ENCODE measurements at regions not wholly inside any gene's neighbourhood (a gene's known extent, or its start where the extent isn't known, plus 50 kb on each side); places are given as distances from the start of the nearest gene placed in this dataset.

- H3K9me2 ChIP-seq (ENCODE audit: insufficient read depth), result no peaks in the 10 kb centered on the region
Measured at GRCh38 chr14:38696925-38697324, 406.1 kb downstream of the SEC23A start.

More at GRCh38 chr14:38696925-38697324, 406.1 kb downstream of the SEC23A start:
- BruUV-seq (replicated peaks), result no TSS peak
- no peaks in the 10 kb centered on the region for H3K9me3 ChIP-seq (ENCODE audit: control insufficient read depth in 1 of 2, insufficient read depth in 1 of 2, low read depth in 1 of 2, low read length in 2 of 2)
- H3K9ac ChIP-seq (ENCODE audit: low read length), result no peak overlapping the region
- no peaks in the 10 kb centered on the region; the same call in 1 of the 2 replicates for H4K20me1 ChIP-seq (ENCODE audit: insufficient read depth)
- no peaks in the 10 kb centered on the region for H3K4me1 ChIP-seq (ENCODE audit: control insufficient read depth in 1 of 2, insufficient read depth in 2 of 2, low read length in 2 of 2)
- no peak overlapping the region for H3K4me3 ChIP-seq (replicated peaks in 1 of 2; ENCODE audit: low read depth in 1 of 2, low read length in 2 of 2)
- no peak overlapping the region for H3K4me2 ChIP-seq (ENCODE audit: low read length)
- POLR2A ChIA-PET, result no interaction called here
- RAD21 ChIA-PET (ENCODE audit: low non-redundant PET in 1 of 2, low total read pairs in 2 of 2, uncharacterized antibody in 2 of 2, unreplicated experiment in 2 of 2), result no interaction called here
- H3K79me2 ChIP-seq (ENCODE audit: insufficient read depth, low read length), result no peaks in the 10 kb centered on the region
- H2AFZ ChIP-seq (ENCODE audit: low read depth, low read length, poor library complexity, severe bottlenecking), result no peak overlapping the region
- H3K27me3 ChIP-seq (ENCODE audit: insufficient read depth, low read length), result no peaks in the 10 kb centered on the region
- DNase-seq (ENCODE audit: low read depth, low spot score) (no peak), ATAC-seq (no peak)
- intact Hi-C loops (cut with micrococcal nuclease), result no loop called here
- CTCF ChIA-PET, result interaction anchor here (1.5 kb wide), 1 partner anchor 25 kb away, joined by 3 read pairs; no protein-coding TSS in a partner anchor
- no peaks in the 10 kb centered on the region for H3K36me3 ChIP-seq (ENCODE audit: control insufficient read depth in 1 of 2, insufficient read depth in 2 of 2, low read length in 2 of 2)
- TF ChIP-seq, protein P1, sequence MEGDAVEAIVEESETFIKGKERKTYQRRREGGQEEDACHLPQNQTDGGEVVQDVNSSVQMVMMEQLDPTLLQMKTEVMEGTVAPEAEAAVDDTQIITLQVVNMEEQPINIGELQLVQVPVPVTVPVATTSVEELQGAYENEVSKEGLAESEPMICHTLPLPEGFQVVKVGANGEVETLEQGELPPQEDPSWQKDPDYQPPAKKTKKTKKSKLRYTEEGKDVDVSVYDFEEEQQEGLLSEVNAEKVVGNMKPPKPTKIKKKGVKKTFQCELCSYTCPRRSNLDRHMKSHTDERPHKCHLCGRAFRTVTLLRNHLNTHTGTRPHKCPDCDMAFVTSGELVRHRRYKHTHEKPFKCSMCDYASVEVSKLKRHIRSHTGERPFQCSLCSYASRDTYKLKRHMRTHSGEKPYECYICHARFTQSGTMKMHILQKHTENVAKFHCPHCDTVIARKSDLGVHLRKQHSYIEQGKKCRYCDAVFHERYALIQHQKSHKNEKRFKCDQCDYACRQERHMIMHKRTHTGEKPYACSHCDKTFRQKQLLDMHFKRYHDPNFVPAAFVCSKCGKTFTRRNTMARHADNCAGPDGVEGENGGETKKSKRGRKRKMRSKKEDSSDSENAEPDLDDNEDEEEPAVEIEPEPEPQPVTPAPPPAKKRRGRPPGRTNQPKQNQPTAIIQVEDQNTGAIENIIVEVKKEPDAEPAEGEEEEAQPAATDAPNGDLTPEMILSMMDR (IDR thresholded peaks at IDR 0.05 in 2 of 3, conservative IDR thresholded peaks at IDR 0.05 in 1 of 3; ENCODE audit: borderline replicate concordance in 1 of 3, insufficient read depth in 1 of 3, low read depth in 2 of 3, low read length in 2 of 3), result no peak
- TF ChIP-seq FOSL1 (IDR thresholded peaks at IDR 0.05; ENCODE audit: low read depth) (no peak), POLR2A (IDR thresholded peaks at IDR 0.05; ENCODE audit: borderline replicate concordance, extremely low read depth, insufficient read depth, insufficient read length) (no peak), CBX3 (IDR thresholded peaks at IDR 0.05; ENCODE audit: low read depth) (no peak), ZBTB33 (IDR thresholded peaks at IDR 0.05; ENCODE audit: extremely low read depth, insufficient replicate concordance, low read length) (no peak), SRF (IDR thresholded peaks at IDR 0.05; ENCODE audit: low read depth) (no peak), EGR1 (IDR thresholded peaks at IDR 0.05; ENCODE audit: low read depth) (no peak), JUND (IDR thresholded peaks at IDR 0.05) (no peak), TCF7L2 (IDR thresholded peaks at IDR 0.05; ENCODE audit: borderline replicate concordance, extremely low read depth, insufficient read depth, insufficient read length) (no peak), SP1 (IDR thresholded peaks at IDR 0.05; ENCODE audit: low read depth) (no peak), ZNF274 (IDR thresholded peaks at IDR 0.05; ENCODE audit: low read depth, low read length) (no peak)
- H3K27ac ChIP-seq (ENCODE audit: low read depth, low read length), result no peak overlapping the region

Data from HCT116 (cell line).